ENCODE measurements at regions not wholly inside any gene's neighbourhood (a gene's known extent, or its start where the extent isn't known, plus 50 kb on each side); places are given as distances from the start of the nearest gene placed in this dataset.

DNA sequence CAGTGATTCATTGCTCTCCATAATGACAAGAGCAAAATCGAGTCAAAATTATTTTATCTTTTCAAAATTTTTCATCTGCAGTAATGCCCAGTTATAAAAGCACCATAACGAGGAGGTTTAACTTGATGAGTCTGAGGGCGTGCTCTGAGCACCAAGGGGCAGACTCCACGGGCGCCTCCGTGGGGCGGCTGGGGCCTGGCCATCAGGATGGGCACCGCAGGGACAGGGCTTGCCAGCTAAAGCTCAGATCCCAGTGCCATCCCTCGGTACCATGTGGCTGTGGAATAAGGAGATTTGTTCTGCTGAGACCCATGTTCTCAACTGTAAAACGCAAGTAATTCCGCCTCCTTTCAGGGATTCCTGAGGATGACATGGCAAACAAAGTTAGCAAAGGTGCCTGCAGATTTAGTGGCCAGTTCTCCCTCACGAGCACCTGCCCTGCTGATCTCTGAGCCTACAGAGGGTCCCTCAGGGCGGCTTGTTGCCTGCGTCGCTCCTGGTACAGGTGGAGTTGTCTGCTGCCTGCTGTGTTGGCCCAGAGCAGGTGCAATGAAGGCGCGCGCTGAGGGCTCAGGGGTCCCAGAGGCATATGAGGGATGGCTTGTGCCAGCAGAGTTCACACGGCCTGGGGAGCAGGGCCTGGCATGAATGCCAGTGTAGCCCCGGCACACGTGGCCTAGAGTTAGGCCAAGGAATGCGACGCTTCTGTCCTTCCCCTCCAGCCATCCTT lies 584.4 kb downstream of the TCERG1L start:
- TF ChIP-seq, protein P1, sequence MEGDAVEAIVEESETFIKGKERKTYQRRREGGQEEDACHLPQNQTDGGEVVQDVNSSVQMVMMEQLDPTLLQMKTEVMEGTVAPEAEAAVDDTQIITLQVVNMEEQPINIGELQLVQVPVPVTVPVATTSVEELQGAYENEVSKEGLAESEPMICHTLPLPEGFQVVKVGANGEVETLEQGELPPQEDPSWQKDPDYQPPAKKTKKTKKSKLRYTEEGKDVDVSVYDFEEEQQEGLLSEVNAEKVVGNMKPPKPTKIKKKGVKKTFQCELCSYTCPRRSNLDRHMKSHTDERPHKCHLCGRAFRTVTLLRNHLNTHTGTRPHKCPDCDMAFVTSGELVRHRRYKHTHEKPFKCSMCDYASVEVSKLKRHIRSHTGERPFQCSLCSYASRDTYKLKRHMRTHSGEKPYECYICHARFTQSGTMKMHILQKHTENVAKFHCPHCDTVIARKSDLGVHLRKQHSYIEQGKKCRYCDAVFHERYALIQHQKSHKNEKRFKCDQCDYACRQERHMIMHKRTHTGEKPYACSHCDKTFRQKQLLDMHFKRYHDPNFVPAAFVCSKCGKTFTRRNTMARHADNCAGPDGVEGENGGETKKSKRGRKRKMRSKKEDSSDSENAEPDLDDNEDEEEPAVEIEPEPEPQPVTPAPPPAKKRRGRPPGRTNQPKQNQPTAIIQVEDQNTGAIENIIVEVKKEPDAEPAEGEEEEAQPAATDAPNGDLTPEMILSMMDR (IDR thresholded peaks at IDR 0.05) = no peak
- H3K4me1 Mint-ChIP-seq (ENCODE audit: low read depth) = no peaks in the 10 kb centered on the region
- intact Hi-C loops (cut with micrococcal nuclease) = no loop called here
- H3K4me3 Mint-ChIP-seq = no peak overlapping the region
- POLR2A ChIA-PET = no interaction called here
- H3K27me3 Mint-ChIP-seq = no peaks in the 10 kb centered on the region
- no peaks in the 10 kb centered on the region for H3K36me3 Mint-ChIP-seq (ENCODE audit: low read depth)
- no peak overlapping the region for H3K27ac Mint-ChIP-seq
- H3K9me3 Mint-ChIP-seq = no peaks in the 10 kb centered on the region
- CTCF ChIA-PET = no interaction called here
- DNase-seq (no peak), ATAC-seq (no peak)

DNA sequence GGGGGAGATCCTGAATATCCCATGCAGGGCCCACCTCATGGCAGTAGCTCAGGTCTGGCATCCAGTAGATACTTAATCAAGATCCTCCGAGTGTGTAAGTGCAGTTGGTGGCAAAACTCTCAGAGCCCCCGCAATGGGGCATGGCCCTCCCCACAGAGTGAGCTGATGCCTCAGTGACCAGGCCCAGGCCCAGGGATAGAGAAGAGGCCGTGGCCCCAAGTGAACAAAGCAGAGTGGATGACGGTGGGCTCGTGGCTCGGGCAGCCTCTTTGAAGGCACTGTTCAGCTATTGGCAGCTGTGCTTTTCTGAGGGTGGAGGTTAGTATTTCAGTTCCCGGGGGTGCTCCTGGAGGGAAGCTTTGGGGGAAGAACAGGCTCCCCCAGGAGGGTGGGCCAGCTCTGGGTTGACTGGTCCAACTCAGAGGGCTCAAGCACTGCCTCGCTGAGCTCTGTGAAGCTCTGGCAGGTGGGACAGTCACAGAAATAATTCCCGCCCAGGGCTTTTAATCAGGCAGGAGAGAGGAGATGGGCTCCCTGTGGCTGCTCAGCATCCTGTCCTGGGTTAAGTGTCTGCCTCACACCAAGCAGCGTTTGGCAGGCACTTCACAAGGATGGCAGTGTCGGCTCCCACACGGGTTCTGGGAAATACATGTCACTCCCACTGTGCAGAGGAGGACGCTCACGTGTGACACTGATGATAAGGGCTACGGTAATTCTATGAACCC lies 583.6 kb downstream of the TCERG1L start:
- CTCF ChIA-PET = no interaction called here
- no peak overlapping the region for H3K4me3 Mint-ChIP-seq

DNA sequence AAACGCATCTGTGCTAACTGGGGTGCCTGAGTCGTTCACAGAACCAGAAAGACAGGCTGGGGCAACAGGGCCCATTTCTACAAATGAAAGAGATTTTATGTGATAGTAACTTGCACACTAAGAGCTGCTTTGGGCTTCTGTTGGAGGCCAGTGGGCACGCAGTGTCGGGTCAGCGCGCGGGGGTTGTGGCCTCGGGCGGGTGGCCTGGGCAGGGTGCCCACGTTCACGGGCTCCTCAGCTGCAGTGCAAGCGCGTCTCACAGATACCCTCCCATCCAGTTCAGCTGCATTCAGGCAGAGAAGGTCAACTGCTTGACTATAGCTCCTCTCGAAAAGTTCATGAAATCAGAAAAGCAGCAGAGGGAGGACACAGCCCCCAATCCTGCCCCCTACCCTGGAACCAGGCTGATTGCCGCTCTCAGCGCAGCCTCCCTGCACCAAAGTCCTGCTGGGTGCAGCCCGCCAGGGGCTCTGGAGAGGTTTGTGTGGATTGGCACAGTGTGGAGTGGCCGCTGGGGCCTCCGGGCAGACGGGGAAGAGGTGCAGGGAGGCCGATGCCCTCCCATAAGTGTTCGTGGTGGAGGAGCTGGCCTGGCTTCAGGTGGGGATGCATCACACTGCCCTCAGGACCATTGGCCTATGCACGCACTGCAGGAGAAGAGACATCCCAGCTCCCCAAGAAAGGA lies 582.8 kb downstream of the TCERG1L start:
- no peaks in the 10 kb centered on the region for H3K9me3 Mint-ChIP-seq
- intact Hi-C loops (cut with micrococcal nuclease) = no loop called here
- ChIA-PET POLR2A (no interaction called here), CTCF (no interaction called here)
- ATAC-seq (no peak), DNase-seq (no peak)
- H3K4me3 Mint-ChIP-seq = no peak overlapping the region
- H3K36me3 Mint-ChIP-seq (ENCODE audit: low read depth) = no peaks in the 10 kb centered on the region
- TF ChIP-seq, protein P1 (IDR thresholded peaks at IDR 0.05) = no peak
- no peaks in the 10 kb centered on the region for H3K27me3 Mint-ChIP-seq
- no peak overlapping the region for H3K27ac Mint-ChIP-seq
- no peaks in the 10 kb centered on the region for H3K4me1 Mint-ChIP-seq (ENCODE audit: low read depth)

More for the DNA sequence above, 583.6 kb downstream of the TCERG1L start:
- DNase-seq = no peak
- Mint-ChIP-seq H3K36me3 (ENCODE audit: low read depth) (no peaks in the 10 kb centered on the region), H3K27me3 (no peaks in the 10 kb centered on the region), H3K9me3 (no peaks in the 10 kb centered on the region), H3K27ac (no peak overlapping the region), H3K4me1 (ENCODE audit: low read depth) (no peaks in the 10 kb centered on the region)
- no peak for ATAC-seq
- TF ChIP-seq, protein P1 (IDR thresholded peaks at IDR 0.05) = no peak
- POLR2A ChIA-PET = no interaction called here
- intact Hi-C loops (cut with micrococcal nuclease) = no loop called here

DNA sequence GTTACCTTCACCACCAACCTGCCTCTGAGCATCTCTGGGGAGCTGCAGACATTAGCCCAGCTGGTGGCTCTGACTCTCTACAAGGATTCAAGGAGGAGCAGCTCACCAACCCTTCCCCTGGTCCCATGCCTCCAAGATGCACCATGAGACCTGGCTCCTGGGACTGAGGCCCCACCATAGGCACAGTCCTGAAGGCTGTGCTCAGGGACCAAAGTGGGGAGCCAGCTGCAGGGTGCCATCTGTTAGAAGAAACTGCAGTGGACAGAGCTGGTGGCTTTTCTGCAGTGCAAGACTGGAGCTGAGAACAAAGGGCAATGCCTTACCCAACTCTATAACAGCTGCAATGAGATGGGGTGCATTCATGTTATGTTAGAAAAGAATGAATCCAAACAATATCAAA lies 581.6 kb downstream of the TCERG1L start:
- TF ChIP-seq, protein P1 (IDR thresholded peaks at IDR 0.05) = no peak
- Mint-ChIP-seq H3K9me3 (no peaks in the 10 kb centered on the region), H3K4me1 (ENCODE audit: low read depth) (no peaks in the 10 kb centered on the region), H3K27me3 (no peaks in the 10 kb centered on the region), H3K27ac (no peak overlapping the region), H3K36me3 (ENCODE audit: low read depth) (no peaks in the 10 kb centered on the region), H3K4me3 (no peak overlapping the region)
- CTCF ChIA-PET = no interaction called here
- ATAC-seq = no peak
- no peak for DNase-seq
- intact Hi-C loops (cut with micrococcal nuclease) = no loop called here
- POLR2A ChIA-PET = no interaction called here

DNA sequence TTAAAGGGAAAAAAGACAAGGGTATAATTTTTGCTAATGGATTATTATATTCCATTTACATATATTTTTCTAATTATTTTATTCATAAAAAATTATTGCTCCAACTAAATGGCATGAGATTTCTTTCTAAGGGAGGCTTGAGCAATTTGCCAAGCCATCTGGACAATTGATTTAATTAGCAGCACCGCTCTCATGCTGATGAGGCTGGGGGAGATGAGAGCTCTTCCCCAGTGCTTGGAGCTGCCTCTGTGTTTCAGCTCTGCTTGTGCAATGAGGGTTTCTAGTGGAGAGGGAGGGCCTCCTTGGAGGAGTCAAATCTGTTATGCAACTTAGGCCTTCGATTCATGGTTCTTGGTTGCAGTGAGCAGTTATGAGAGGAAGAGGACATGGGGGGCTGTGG lies 574.3 kb downstream of the TCERG1L start:
- H3K9me3 Mint-ChIP-seq = peaks cover 5% of the 10 kb centered on the region

More for the DNA sequence above, 574.3 kb downstream of the TCERG1L start:
- no peaks in the 10 kb centered on the region for H3K36me3 Mint-ChIP-seq (ENCODE audit: low read depth)
- H3K27me3 Mint-ChIP-seq = no peaks in the 10 kb centered on the region
- TF ChIP-seq, protein P1 (IDR thresholded peaks at IDR 0.05) = no peak
- H3K27ac Mint-ChIP-seq = no peak overlapping the region
- DNase-seq (no peak), ATAC-seq (no peak)
- H3K4me1 Mint-ChIP-seq (ENCODE audit: low read depth) = no peaks in the 10 kb centered on the region
- POLR2A ChIA-PET = no interaction called here
- CTCF ChIA-PET = no interaction called here
- intact Hi-C loops (cut with micrococcal nuclease) = no loop called here
- H3K4me3 Mint-ChIP-seq = no peak overlapping the region

Measured in activated CD8-positive, alpha-beta T cell treated with anti-CD3 and anti-CD28 coated beads for 36 hours (primary cell).